Mammary epithelial cell (primary cell): ENCODE measurements at regions not wholly inside any gene's neighbourhood (a gene's known extent, or its start where the extent isn't known, plus 50 kb on each side); places are given as distances from the start of the nearest gene placed in this dataset.

Experiments
- EZH2 ChIP-seq: IDR thresholded peaks from 2 replicates; pipeline ENCODE4 v1.6.1; 2012; ENCODE audit warnings: low read length, inconsistent platforms, borderline replicate concordance
- TF ChIP-seq, protein P1 (sequence below), 2 donors: IDR thresholded peaks in 1 of 2; conservative IDR thresholded peaks in 1 of 2; 2 replicates each; pipeline ENCODE4 v1.5.1; 2011 to 2012; ENCODE audit warnings: inconsistent platforms in 2 of 2, low read length in 2 of 2, mild to moderate bottlenecking in 2 of 2, control low read depth in 1 of 2, low read depth in 1 of 2; ENCODE audit not compliant: insufficient read depth in 1 of 2; ENCODE audit errors: extremely low read depth in 1 of 2

DNA sequence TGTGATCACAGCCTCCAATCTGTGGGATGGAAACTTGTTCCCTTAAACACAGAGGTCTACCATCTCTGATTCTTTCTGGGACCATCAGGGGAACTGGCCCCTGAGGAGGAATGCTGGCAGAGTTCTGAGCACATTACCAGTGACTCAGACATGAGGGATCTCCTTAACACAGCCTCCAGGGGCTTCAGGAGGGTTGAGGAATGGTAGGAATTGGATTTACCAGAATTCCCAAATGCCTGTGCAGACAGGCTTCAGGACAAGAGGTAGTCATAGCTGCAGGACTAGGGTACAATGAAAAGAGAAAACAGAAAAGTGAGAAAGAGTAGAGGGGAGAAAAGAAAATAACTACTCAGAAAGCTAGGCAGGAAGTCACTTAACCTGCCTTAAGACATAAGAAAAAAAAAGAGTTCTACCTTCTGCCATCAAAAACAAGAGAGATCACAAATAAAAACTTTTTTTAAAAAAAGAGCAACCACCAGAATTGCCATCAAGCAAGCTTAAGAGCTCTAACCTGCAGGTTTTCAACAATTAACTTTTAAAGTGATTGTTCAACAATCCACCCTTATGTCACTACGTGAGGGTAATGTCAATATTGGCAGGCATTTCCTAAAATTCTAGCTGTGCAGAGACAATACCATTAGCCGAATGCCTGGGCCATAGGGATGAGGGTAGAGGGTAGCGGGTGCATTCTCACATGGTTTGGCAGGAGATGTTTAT, 524.4 kb downstream of the BCL11A start:
- TF ChIP-seq, protein P1, sequence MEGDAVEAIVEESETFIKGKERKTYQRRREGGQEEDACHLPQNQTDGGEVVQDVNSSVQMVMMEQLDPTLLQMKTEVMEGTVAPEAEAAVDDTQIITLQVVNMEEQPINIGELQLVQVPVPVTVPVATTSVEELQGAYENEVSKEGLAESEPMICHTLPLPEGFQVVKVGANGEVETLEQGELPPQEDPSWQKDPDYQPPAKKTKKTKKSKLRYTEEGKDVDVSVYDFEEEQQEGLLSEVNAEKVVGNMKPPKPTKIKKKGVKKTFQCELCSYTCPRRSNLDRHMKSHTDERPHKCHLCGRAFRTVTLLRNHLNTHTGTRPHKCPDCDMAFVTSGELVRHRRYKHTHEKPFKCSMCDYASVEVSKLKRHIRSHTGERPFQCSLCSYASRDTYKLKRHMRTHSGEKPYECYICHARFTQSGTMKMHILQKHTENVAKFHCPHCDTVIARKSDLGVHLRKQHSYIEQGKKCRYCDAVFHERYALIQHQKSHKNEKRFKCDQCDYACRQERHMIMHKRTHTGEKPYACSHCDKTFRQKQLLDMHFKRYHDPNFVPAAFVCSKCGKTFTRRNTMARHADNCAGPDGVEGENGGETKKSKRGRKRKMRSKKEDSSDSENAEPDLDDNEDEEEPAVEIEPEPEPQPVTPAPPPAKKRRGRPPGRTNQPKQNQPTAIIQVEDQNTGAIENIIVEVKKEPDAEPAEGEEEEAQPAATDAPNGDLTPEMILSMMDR (conservative IDR thresholded peaks at IDR 0.05 in 1 of 2, IDR thresholded peaks at IDR 0.05 in 1 of 2; ENCODE audit: extremely low read depth in 1 of 2, insufficient read depth in 1 of 2, low read depth in 1 of 2, low read length in 2 of 2): no peak
- TF ChIP-seq EZH2: no peak
